ENCODE measurements at regions not wholly inside any gene's neighbourhood (a gene's known extent, or its start where the extent isn't known, plus 50 kb on each side); places are given as distances from the start of the nearest gene placed in this dataset.

DNA sequence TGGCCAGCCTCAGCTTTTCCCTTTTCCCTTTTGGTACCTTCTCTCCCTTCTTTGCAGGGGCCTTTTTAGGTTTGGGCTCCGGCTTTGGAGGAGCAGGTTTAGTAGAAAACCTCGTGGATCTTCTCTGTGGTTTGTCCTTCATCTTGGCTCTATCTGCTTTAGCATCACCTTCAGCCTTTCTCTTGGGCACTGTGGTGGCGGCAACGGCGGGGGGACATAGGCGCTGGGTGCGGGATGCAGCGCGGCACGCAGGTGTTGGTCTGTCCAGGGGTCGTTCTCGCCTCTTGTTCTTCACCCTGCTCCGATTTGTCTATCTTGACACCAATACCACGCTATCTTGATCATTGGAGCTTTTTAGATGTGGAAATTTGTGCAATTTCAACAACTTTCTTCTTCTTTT is 64.5 kb upstream of the SMAD3 start:
- DNase-seq (ENCODE audit: low read depth) = no peak

DNA sequence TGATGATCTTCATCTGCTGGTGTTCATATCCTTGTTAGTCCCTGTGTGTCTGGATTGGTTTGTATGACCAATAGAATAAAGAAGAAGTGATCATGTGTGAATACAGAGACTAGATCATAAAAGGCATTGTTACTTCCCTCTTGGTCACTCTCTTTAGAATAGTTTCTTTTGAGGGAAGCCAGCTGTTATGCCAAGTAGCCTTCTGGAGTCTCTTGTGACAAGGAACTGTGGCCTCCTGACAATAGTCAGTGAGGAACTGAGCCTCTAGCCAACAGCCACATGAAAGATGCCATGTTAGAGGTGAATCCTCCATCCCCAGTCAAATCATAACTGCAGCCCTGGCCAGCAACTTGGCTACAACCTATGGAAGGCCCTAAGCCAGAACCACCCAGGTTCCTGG is 63.0 kb upstream of the SMAD3 start:
- no peak for DNase-seq (ENCODE audit: low read depth)

DNA sequence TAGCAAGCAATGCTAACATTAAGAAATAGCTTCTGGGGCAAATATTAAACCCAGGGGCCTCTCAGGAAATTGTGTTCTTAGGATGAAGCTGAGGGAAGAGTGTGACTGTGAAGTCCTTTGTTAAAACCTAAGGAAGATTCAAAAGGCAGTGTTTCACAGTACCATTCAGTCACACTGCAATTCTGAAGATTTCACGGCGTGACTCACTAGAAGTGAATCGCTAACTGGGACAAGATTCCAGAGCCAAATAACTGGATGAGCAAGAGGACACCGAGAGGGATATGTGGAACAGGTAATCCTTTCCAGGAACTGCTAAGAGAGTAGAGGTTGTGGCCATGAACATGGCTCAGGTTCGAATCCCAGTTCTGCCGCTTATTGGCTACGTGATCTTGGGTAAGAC is 61.8 kb upstream of the SMAD3 start:
- DNase-seq (ENCODE audit: low read depth) = no peak

DNA sequence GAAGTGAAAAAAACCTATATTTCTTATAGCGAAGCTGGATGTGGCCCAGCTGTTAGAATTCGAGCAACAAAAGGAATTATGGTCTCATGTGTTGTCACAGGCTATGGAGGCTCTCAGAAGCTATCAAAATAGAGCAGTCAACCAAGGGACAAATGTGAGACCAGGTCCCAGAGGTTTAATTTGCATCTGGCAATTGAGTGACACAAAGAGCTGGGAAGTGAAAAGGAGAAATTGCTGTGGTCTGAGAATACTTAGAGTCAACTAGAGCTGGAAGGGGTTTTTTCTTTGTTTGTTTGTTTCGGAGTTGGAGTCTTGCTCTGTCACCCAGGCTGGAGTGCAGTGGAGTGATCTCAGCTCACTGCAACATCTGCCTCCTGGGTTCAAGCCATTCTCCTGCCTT is 61.3 kb upstream of the SMAD3 start:
- DNase-seq (ENCODE audit: low read depth) = no peak

DNA sequence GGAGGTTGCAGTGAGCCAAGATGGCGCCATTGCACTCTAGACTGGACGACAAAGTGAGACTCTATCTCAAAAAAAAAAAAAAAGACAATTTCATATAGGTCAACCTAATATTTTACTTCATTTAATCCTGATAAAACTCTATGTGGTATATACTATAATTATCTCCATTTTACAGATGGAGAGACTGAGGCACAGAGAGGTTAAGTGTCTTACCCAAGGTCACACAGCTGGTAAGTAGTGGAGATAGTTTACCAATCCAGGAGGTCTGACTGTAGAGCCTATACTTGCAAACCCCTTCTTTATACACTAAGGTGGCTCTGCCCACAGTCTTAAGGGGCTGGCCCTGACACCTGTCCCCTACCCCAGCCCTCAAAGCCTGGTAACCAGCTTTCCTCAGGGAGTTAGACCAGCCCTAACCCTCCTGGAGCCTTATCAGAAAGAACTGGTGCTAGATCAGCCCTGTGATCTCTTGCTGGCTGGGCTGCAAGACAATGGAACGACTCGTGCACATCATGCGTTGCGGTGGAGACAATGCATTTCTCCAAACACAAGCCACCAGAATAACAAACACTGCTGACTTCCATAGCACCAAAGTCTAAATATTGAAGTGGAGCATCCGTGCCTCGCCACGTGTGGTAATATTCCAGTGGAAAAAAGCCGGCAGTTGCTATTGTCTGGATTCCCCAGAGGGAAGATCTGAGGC is 60.0 kb upstream of the SMAD3 start:
- no peak for DNase-seq (ENCODE audit: low read depth)

DNA sequence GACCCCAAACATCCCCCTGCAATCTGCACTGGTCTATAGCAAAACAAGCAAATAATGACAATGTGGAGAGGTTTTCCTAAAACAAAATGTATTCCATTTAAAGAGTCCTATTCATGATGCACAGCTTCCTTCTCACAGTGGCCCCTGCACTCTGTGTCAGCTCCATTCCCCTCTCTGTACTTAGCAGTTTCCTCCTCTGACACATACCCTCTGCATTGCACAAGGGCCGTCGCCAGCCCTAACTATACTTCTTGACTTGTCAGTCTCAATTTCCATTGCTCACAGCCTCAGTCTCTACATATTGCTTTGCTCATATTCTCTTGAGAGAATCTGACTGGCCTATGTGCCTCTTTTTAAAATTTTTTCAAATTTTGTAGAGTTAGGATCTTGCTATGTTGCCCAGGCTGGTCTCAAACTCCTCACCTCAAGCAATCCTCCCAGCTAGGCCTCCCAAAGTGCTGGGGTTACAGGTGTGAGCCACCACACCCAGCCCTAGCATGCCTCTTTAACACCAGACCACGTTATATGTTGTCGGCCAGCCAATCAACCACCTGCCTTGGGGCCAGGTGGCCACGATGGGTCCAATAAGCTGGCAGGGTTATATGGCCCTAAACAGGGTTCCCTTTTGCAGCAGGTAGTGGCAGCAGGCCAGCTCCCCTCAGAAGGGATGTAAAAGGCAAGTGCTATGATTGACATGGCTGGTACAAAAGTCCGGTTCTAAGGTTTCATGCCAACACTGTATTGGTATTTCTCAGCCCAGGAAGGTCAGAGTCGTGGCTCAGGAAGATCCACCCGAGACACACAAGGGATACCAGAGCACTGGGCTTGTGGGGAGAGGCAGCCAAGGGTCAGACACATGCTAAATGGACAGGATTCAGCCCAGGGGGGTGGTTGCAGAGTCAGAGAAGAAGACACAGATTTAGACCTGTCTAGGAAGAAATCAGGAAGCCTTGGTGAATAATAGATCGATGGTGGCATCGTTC is 59.0 kb upstream of the SMAD3 start:
- no peak for DNase-seq (ENCODE audit: low read depth)

DNA sequence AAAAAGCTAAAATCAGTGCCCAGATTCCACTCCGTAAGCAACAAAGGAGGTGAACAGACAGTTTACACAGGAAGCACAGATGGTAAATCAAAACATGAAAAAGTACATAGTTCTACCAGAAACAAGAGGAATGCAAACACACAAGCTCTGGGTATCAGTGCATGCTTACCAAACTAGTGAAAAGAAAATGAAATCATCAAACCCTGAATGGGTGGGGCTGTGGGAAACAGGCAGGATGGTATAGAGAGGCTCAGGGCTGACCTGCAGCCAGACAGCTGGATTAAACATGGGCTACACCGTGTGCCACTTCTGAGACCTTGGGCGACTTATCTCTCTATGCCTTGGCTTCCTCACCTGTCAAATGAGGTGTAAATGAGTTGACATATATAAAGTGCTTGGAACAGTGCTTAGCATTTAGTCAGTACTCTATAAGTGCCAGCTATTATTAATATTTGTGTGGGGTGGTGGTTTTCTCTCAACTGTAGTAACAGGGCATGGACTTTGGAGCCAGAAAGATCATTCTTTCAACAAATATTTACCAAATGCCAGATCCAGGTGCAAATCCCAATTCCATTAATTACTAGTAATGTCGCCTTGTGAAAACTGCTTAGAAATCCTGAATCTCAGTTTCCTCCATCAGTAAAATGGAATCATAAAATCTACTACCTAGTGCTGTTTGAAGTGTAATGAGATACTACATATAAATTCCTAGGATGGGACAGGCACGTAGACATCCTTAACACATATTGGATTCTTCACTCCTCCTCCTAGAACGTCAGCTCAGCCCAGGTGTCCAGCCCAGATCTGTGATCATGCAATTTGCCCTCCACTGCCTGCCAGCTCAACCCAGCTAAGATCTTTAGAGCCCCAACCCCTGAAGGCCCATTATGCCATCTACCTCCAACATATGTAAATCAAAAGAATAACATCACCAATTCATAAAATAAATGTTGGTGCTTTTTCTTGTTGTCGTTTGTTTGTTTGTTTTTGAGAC is 55.5 kb upstream of the SMAD3 start:
- DNase-seq (ENCODE audit: low read depth) = no peak

DNA sequence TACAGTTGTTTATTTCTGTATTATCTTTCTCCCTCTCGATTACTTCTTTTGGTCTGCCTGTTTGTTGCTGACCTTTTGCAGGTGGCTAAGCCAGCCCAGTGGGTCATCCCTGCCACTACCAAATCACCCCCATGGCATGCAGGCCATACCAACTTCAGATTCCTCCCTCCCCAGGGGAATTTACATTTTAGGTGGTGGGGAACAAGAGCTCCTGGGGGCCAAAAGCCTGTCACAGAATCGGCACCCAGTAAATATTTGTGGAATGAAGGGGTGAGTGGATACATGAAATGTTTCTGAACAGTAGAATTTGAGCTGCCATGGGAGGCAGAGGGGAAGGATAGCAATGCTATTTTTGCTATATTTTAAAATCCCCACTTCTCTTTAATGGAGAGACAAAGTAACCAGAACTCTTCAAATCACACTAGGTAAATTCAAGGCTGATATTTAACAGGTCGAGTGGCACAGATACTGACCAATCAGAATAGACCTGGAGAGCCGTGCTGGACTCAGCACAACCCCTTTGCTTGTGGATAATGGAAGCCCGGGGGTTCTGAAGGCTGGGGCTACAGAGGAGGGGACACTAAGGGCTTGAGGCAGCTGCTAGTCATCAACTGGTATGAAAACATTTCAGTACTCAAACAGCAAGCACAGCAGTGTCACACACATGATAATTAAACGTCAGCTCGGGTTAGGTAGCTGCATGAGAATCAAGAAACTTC is 54.3 kb upstream of the SMAD3 start:
- DNase-seq (ENCODE audit: low read depth) = no peak

DNA sequence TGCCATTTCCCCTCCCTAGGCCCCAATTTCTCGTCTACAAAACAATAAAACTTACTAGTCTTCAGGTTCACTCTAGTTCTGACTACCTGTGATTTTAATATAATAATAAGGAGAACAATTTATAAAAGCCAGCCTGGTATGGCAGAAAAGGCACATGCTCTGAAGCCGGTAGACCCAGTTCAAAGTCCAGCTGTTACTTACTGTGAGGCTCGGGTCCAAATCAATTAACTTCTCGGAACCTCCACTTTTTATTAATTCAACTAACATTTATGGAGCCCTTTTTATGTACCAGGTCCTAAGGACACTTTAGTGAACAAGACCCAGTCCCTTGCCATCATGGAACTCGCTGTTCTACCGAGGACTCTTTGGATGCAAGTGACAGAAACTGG is 53.8 kb upstream of the SMAD3 start:
- no peak for DNase-seq (ENCODE audit: low read depth)

DNA sequence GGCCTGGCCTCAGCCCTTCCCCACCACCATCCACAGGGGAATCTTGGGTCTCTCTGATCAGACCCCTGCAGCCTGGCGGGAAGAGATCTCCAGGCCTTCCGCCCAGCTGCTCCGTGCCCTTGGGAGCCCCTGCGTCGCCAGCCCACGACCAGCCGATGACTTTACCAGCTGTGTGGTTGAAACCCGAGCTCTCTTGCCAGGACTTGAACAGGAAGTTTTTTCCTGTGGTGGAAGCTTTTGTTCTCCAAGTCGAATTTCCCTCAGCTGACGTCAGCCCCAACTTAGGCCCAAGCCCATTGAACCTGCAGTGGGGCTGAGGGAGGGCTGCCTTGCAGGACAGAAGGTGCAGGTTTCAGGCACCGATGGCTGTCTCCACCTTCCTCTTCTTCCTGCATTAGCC is 51.7 kb upstream of the SMAD3 start:
- DNase-seq (ENCODE audit: low read depth) = peak; percentile 49

Data from fibroblast of gingiva (primary cell).